Stomach (tissue), 4 donors: ENCODE measurements at regions not wholly inside any gene's neighbourhood (a gene's known extent, or its start where the extent isn't known, plus 50 kb on each side); places are given as distances from the start of the nearest gene placed in this dataset.

Experiments
- CTCF ChIP-seq, 7 experiments: fragments of 450-650 bp in 4 of 7; fragments of 200-600 bp in 3 of 7; sonication (generic) in 3 of 7; IDR thresholded peaks; one replicate each; pipeline ENCODE4 v1.5.1; 2016 to 2019; ENCODE audit warnings: antibody characterized with exemption in 7 of 7, control low read depth in 2 of 7, mild to moderate bottlenecking in 1 of 7
- EP300 ChIP-seq: sonication (generic); formaldehyde crosslinking; IDR thresholded peaks from one replicate; pipeline ENCODE4 v1.6.1; 2017; ENCODE audit warnings: antibody characterized with exemption
- POLR2AphosphoS5 ChIP-seq, 3 donors: sonication (generic); formaldehyde crosslinking; IDR thresholded peaks; one replicate each; pipeline ENCODE4 v1.6.1; 2016; ENCODE audit warnings: antibody characterized with exemption in 3 of 3

- no peak for TF ChIP-seq CTCF (IDR thresholded peaks at IDR 0.05)
- TF ChIP-seq EP300, result no peak
- TF ChIP-seq POLR2AphosphoS5 (IDR thresholded peaks at IDR 0.05), result no peak
These were observed 168.5 kb downstream of the ARRDC3 start for GRCh38 chr5:91214571-91214970.
